Testis (tissue), 2 donors: ENCODE measurements at regions not wholly inside any gene's neighbourhood (a gene's known extent, or its start where the extent isn't known, plus 50 kb on each side); places are given as distances from the start of the nearest gene placed in this dataset.

Experiments used
- DNase-seq: peaks from one replicate; pipeline ENCODE4 v3.0.0-alpha.2; 2019
- H3K27ac ChIP-seq, 2 donors: fragments of 200-600 bp; sonication (generic); one replicate each; pipeline ENCODE4 v1.5.1; 2019
- H3K27me3 ChIP-seq: fragments of 200-600 bp; sonication (generic); one replicate; pipeline ENCODE4 v1.5.1; 2019
- H3K36me3 ChIP-seq: fragments of 200-600 bp; sonication (generic); one replicate; pipeline ENCODE4 v1.5.1; 2017; ENCODE audit warnings: low read depth; ENCODE audit errors: missing control alignments
- H3K4me1 ChIP-seq: fragments of 200-600 bp; sonication (generic); one replicate; pipeline ENCODE4 v1.5.1; 2019
- H3K4me3 ChIP-seq, 2 donors: fragments of 200-600 bp; sonication (generic); one replicate each; pipeline ENCODE4 v1.5.1; 2017 to 2019
- H3K9me3 ChIP-seq: fragments of 200-600 bp; sonication (generic); one replicate; pipeline ENCODE4 v1.5.1; 2017
- POLR2A ChIP-seq: fragments of 450-650 bp; IDR thresholded peaks from one replicate; pipeline ENCODE4 v1.6.1; 2017; ENCODE audit warnings: antibody characterized with exemption, mild to moderate bottlenecking, moderate library complexity
- WGBS, 2 donors: methylation state at CpG; one replicate each; pipeline ENCODE4 v1.1.5; 2018; 5-methylcytosine and 5-hydroxymethylcytosine counted together
- intact Hi-C: fragments of 100-400 bp; cut with DNase I; formaldehyde crosslinking; loops from one replicate; pipeline ENCODE4 v1.15.1; 2023; ENCODE audit warnings: low total_unique reads
- TF ChIP-seq, protein P1 (sequence below), 3 experiments: fragments of 450-650 bp in 2 of 3; fragments of 200-600 bp in 1 of 3; sonication (generic) in 1 of 3; IDR thresholded peaks; one replicate each; pipeline ENCODE4 v1.5.1; 2016 to 2019; ENCODE audit warnings: antibody characterized with exemption in 3 of 3, mild to moderate bottlenecking in 2 of 3, moderate library complexity in 1 of 3

DNA sequence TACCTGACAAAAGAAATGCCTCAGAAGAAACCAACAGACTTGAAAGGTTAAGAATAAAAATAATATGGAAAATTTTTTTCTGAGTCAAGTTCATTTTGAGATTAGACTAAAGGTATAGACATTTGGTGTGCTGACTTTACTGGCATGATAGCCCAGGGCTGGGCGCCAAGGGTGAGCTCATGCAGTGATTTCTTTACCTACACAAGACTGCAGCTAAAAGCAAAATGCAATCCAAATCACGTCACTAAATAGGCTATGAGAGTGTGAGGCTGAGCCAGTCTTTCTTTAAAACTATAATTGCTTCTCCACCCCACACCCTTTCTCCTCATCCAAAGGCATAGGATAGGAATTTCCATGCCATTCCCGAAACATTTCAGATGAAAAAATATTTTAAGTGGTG is 196.5 kb downstream of the FAM76B start:
- Histone ChIP-seq H3K9me3 (no peaks in the 10 kb centered on the region), H3K4me3 (no peak overlapping the region), H3K27ac (no peak overlapping the region), H3K27me3 (no peaks in the 10 kb centered on the region), H3K4me1 (peaks cover 6% of the 10 kb centered on the region), H3K36me3 (no peaks in the 10 kb centered on the region)
- 81 to 86% methylated on average over 3 of the region's 3 CpGs for WGBS, 2 donors
- TF ChIP-seq, protein P1, sequence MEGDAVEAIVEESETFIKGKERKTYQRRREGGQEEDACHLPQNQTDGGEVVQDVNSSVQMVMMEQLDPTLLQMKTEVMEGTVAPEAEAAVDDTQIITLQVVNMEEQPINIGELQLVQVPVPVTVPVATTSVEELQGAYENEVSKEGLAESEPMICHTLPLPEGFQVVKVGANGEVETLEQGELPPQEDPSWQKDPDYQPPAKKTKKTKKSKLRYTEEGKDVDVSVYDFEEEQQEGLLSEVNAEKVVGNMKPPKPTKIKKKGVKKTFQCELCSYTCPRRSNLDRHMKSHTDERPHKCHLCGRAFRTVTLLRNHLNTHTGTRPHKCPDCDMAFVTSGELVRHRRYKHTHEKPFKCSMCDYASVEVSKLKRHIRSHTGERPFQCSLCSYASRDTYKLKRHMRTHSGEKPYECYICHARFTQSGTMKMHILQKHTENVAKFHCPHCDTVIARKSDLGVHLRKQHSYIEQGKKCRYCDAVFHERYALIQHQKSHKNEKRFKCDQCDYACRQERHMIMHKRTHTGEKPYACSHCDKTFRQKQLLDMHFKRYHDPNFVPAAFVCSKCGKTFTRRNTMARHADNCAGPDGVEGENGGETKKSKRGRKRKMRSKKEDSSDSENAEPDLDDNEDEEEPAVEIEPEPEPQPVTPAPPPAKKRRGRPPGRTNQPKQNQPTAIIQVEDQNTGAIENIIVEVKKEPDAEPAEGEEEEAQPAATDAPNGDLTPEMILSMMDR (IDR thresholded peaks at IDR 0.05), result no peak
- TF ChIP-seq POLR2A, result no peak
- no peak for DNase-seq
- intact Hi-C loops, result no loop called here

DNA sequence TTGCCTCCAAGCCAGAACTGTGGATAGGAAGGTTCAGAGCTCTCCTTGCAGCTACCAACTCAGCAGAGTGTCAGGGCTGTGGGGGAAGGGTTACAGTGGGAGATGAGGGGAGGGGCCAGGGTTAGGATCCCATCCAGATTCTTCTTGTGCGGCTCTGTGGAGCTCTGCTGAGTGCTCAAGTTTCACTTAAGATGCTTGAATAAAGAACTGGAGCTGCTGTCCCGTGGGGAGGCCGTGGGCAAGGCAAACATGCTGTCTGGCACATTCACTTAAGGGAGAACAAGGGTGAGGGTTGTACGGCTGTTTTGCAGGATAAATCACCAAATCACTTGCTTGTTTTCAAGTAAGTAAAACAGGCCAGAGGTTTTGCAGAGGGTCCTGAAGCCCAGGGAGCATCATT is 197.1 kb downstream of the FAM76B start:
- Histone ChIP-seq H3K27ac (no peak overlapping the region), H3K36me3 (no peaks in the 10 kb centered on the region), H3K4me3 (no peak overlapping the region), H3K4me1 (peaks cover 6% of the 10 kb centered on the region), H3K9me3 (no peaks in the 10 kb centered on the region), H3K27me3 (no peaks in the 10 kb centered on the region)
- no peak for TF ChIP-seq POLR2A
- TF ChIP-seq, protein P1 (IDR thresholded peaks at IDR 0.05), result no peak
- intact Hi-C loops, result no loop called here
- DNase-seq, result peak; percentile 35
- 29 to 39% methylated on average over 3 to 4 of the region's 4 CpGs for WGBS, 2 donors

DNA sequence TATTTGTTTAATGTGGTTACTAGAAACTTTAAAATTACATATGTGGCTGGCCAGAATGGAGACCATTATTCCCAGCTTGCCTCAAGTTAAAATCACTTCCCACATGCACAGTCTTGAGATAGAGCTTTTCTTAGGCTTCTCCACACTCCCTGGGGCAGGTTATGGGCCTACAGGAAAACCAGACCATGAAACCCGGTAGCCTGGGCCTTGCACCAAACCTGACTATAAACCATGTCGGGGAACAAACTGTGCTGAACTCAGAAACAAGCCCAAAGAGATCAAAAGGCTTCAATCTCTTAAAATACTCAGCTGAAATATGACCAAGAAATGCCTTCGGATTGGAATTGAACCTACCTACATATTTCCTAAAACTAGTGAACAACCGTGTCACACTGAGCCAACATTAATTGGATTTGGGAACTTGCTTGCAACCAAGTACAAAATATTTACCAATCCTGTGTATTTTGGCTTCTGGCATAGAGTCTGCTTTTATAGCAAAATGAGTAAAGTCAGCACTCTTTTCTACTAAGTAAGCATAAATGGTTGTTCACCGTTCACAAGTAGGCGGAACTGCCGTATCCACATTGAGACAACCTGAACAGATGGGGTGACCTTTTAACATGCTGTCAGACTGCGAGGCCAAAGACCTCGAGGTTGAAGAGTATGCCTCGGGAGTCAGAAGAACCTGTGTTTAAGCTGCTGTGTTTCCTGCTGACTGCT is 199.5 kb downstream of the FAM76B start:
- DNase-seq, result peak; percentile 61
- Histone ChIP-seq H3K4me1 (peaks cover 6% of the 10 kb centered on the region), H3K27me3 (no peaks in the 10 kb centered on the region), H3K9me3 (no peaks in the 10 kb centered on the region), H3K27ac (peak overlapping the region in 1 of 2 donors; percentile 59), H3K4me3 (no peak overlapping the region), H3K36me3 (no peaks in the 10 kb centered on the region)
- TF ChIP-seq, protein P1 (IDR thresholded peaks at IDR 0.05), result no peak
- no peak for TF ChIP-seq POLR2A
- WGBS, 2 donors, result 60 to 67% methylated on average over 10 of the region's 10 CpGs
- intact Hi-C loops, result no loop called here

DNA sequence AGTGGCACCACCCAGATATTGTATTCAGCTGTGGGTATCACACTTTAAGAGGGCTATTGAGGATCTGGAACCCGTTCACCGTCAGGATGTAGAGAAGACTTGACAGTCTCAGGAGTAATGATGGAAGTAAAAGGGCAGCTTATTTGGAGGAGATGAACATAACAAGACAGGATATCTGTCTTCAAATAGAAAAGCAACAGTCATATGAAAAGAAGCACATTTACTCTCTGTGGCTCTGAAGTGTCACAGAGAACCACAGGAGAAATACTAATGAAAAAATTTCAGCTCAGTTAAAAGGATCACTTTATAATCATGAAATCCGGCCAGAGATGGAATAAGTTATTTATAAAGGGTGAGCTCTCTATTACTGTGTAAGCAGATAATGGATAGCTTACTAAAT is 200.8 kb downstream of the FAM76B start:
- intact Hi-C loops, result no loop called here
- H3K27ac ChIP-seq, result no peak overlapping the region
- 79 to 87% methylated on average over 3 of the region's 3 CpGs for WGBS, 2 donors
- H3K9me3 ChIP-seq, result no peaks in the 10 kb centered on the region
- no peaks in the 10 kb centered on the region for H3K36me3 ChIP-seq
- H3K27me3 ChIP-seq, result no peaks in the 10 kb centered on the region
- no peak for DNase-seq
- peaks cover 6% of the 10 kb centered on the region for H3K4me1 ChIP-seq
- H3K4me3 ChIP-seq, result no peak overlapping the region
- no peak for TF ChIP-seq POLR2A
- TF ChIP-seq, protein P1 (IDR thresholded peaks at IDR 0.05), result no peak

DNA sequence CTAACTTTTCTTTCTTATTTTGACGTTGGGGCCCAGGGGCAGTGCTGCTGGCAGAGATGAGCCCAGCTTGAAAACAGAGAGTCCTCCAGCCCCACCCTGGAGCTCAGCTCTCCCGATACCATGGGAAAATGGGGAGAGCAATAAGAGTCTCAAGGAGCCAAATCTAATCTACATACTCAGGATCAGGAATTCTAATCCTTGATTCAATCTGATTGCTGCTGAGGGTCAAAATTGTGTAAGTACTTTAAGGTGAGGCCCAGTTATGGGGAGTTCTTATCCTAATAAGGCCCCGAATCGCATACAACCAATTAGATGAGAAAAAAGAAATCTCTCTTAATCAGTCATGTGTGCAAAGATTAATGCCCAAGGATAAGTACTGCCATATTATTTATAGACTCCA is 202.9 kb downstream of the FAM76B start:
- Histone ChIP-seq H3K27ac (no peak overlapping the region), H3K27me3 (no peaks in the 10 kb centered on the region), H3K4me3 (no peak overlapping the region), H3K9me3 (no peaks in the 10 kb centered on the region), H3K4me1 (peaks cover 3% of the 10 kb centered on the region), H3K36me3 (no peaks in the 10 kb centered on the region)
- DNase-seq, result no peak
- WGBS, 2 donors, result 82 to 84% methylated on average over 4 of the region's 4 CpGs
- intact Hi-C loops, result no loop called here
- no peak for TF ChIP-seq POLR2A
- TF ChIP-seq, protein P1 (IDR thresholded peaks at IDR 0.05), result no peak
